H1 (cell line): ENCODE measurements at regions not wholly inside any gene's neighbourhood (a gene's known extent, or its start where the extent isn't known, plus 50 kb on each side); places are given as distances from the start of the nearest gene placed in this dataset.

ENCODE experiments used
- CHD1 ChIP-seq: IDR thresholded peaks from 2 replicates; pipeline ENCODE4 v1.6.1; 2012; ENCODE audit warnings: low read depth, low read length, improper control_type of control experiment

DNA sequence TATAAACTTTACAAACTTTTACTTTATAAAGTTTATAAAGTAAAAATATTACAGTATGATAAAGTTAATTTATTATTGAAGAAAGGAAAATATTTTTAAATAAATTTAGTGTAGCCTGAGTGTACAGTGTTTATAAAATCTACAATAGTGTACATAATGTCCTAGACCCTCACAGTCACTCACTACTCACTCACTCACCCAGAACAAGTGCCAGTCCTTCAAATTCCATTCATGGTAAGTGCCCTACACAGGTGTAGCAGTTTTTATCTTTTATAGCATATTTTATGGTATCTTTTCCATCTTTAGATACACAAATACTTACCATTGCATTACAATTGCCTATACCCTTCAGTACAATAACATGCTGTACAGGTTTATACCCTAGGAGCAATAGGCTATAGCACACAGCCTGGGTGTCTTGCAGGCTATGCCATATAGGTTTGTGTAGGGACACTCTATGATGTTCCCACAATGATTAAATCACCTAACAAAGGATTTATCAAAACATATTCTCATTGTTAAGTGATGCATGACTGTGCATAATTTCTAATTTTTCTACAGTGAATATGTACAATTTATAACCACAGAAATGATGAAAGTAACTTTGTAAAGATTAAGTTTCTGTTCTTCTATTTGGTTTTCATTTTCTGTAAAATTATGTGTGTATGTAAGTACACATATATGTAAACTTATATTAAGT is 98.0 kb downstream of the SPRY2 start (continued):
- TF ChIP-seq CHD1: no peak
